BLaER1 treated with 17β-estradiol and CSF1 and Interleukin-3, amounts not matched to agents 10 nM and 100 nM (cell line): ENCODE measurements at regions not wholly inside any gene's neighbourhood (a gene's known extent, or its start where the extent isn't known, plus 50 kb on each side); places are given as distances from the start of the nearest gene placed in this dataset.

Experiments
- H3K27ac ChIP-seq, 11 experiments: shearing (Covaris generic); formaldehyde crosslinking; 2 replicates each; pipeline ENCODE4 v1.8.1; 2022
- H3K27me3 ChIP-seq, 11 experiments: shearing (Covaris generic); formaldehyde crosslinking; 2 replicates each; pipeline ENCODE4 v1.8.1; 2022
- H3K36me3 ChIP-seq, 11 experiments: shearing (Covaris generic); formaldehyde crosslinking; 2 replicates each; pipeline ENCODE4 v1.8.1; 2022
- H3K4me1 ChIP-seq, 10 experiments: shearing (Covaris generic); formaldehyde crosslinking; 2 replicates each; pipeline ENCODE4 v1.8.1; 2022
- H3K4me2 ChIP-seq, 11 experiments: shearing (Covaris generic); formaldehyde crosslinking; 2 replicates each; pipeline ENCODE4 v1.8.1; 2022
- H3K4me3 ChIP-seq, 10 experiments: shearing (Covaris generic); formaldehyde crosslinking; 2 replicates each; pipeline ENCODE4 v1.8.1; 2022
- H3K9ac ChIP-seq, 11 experiments: shearing (Covaris generic); formaldehyde crosslinking; 2 replicates each; pipeline ENCODE4 v1.8.1; 2022
- H3K9me3 ChIP-seq, 11 experiments: shearing (Covaris generic); formaldehyde crosslinking; replicated peaks in 1 of 11; 2 replicates each; pipeline ENCODE4 v1.8.1; 2022
- H4K20me1 ChIP-seq, 11 experiments: shearing (Covaris generic); formaldehyde crosslinking; 2 replicates each; pipeline ENCODE4 v1.8.1; 2022
- Cebpa-rat ChIP-seq, 11 experiments: shearing (Covaris generic); IDR thresholded peaks; 2 replicates each; pipeline ENCODE4 v1.8.1; 2022

GRCh38 chr13:23969647-23970046, 72.3 kb upstream of the C1QTNF9B start:
- peaks cover 0 to 5% (median 0%) of the 10 kb centered on the region in 10 experiments; a peak in 1 of 20 replicates for H3K4me1 ChIP-seq
- no peak for TF ChIP-seq Cebpa-rat (IDR thresholded peaks at IDR 0.05)
- H4K20me1 ChIP-seq: no peaks in the 10 kb centered on the region
- H3K36me3 ChIP-seq: no peaks in the 10 kb centered on the region
- peaks cover 0 to 19% (median 11%) of the 10 kb centered on the region in 11 experiments; a peak in 8 of 22 replicates for H3K9me3 ChIP-seq
- no peak overlapping the region for H3K4me3 ChIP-seq
- H3K9ac ChIP-seq: no peak overlapping the region
- no peak overlapping the region for H3K4me2 ChIP-seq
- no peak overlapping the region for H3K27ac ChIP-seq
- no peaks in the 10 kb centered on the region for H3K27me3 ChIP-seq

DNA sequence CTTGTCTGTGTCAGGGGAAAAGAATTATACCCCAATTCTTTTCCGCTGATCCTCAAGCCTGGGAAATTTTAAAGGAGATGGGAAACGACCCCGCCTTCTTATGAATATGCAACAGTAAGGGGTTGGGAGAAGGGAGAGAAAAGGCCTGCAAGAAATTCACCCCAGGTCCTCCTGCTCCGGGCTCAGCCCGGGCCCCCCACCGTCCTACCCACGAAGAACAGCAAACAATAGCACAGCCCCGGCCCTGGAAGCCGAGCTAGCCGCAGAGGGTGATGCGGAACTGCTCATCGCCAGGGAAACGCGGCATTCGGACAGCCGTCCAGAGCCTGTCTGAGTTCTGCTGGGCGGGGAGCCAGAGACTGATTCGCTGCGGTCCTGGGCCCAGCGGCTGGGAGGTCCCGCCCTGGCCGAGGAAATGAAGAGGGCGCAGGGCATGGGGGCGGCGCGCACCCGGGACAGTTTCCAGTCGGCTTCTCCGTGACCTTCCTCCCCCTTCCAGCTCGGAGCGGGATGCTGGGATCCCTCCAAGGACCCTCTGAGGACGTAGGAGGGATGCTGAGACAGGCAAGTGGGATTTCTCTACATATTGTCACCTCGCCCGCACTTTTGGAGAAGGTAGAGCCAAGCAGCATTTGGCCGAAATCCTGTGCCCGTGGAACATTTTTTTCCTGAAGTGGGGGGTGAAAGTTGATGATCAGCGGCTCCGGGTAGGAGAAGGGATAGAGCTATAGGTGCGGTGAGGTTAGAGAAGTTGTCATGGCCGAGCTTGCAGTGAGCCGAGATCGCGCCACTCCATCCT, 82.3 kb upstream of the C1QTNF9B start:
- Histone ChIP-seq H4K20me1 (no peaks in the 10 kb centered on the region), H3K4me2 (peak overlapping the region; percentile 95 to 100 (median 96)), H3K27ac (peak overlapping the region in 3 of 11 experiments; percentile 10 to 41 (median 14); a peak in 3 of 22 replicates), H3K4me3 (peak overlapping the region; percentile 45 to 72 (median 61)), H3K4me1 (peaks cover 6 to 19% (median 16%) of the 10 kb centered on the region in 10 experiments; a peak in 17 of 20 replicates), H3K27me3 (peaks cover 15 to 32% (median 18%) of the 10 kb centered on the region in 11 experiments), H3K9me3 (no peaks in the 10 kb centered on the region), H3K36me3 (no peaks in the 10 kb centered on the region), H3K9ac (peak overlapping the region; percentile 27 to 68 (median 60); a peak in 20 of 22 replicates)
- TF ChIP-seq Cebpa-rat (IDR thresholded peaks at IDR 0.05): no peak

DNA sequence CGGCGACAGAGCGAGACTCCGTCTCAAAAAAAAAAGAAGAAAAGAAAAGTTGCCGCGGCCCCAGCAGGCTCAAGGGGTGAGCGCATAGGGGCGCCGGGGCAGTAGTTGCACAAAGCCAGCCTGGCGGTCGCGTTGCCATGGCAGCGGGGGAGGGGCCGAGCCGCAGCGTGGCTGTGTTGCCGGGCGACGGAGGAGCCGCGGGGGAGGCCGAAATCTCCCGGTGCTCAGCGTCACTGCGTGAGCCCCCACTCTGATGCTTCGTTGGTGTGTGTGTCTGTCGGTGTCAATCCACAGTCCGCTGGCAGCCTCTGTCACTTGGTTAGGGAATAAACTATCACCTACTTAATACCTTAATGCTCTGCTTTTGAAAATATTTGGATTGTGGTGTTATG, 82.9 kb upstream of the C1QTNF9B start:
- no peaks in the 10 kb centered on the region for H3K9me3 ChIP-seq

DNA sequence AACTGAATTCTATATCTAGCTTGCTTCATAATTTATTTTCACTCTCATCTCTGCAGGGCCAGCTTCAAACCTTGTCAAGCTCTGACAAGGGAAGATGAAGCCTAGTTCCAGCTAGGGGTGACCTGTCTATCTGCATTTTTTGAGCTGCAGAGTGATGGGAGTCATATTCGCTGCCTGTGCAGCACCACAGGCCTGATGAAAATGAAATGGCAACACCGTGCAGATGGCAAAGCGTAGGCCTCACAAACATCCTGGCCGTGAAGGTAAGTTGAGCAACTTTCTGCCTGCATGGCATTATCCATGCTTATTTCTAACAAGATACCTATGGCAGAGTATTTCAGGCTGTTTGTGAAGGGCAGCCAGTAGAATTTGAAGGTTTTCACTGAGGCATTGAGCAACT, 86.4 kb upstream of the C1QTNF9B start:
- no peaks in the 10 kb centered on the region for H3K36me3 ChIP-seq
- H4K20me1 ChIP-seq: no peaks in the 10 kb centered on the region
- H3K27me3 ChIP-seq: peaks cover 14 to 24% (median 17%) of the 10 kb centered on the region in 11 experiments
- no peak overlapping the region for H3K9ac ChIP-seq
- H3K27ac ChIP-seq: no peak overlapping the region
- no peaks in the 10 kb centered on the region for H3K9me3 ChIP-seq
- H3K4me2 ChIP-seq: no peak overlapping the region
- H3K4me1 ChIP-seq: peaks cover 6 to 19% (median 16%) of the 10 kb centered on the region in 10 experiments; a peak in 17 of 20 replicates
- H3K4me3 ChIP-seq: no peak overlapping the region
- TF ChIP-seq Cebpa-rat (IDR thresholded peaks at IDR 0.05): no peak

More for the DNA sequence above, 82.9 kb upstream of the C1QTNF9B start:
- peaks cover 15 to 32% (median 18%) of the 10 kb centered on the region in 11 experiments for H3K27me3 ChIP-seq
- H4K20me1 ChIP-seq: no peaks in the 10 kb centered on the region
- H3K4me1 ChIP-seq: peaks cover 6 to 19% (median 16%) of the 10 kb centered on the region in 10 experiments; a peak in 17 of 20 replicates
- peak overlapping the region in 10 of 11 experiments; percentile 31 to 68 (median 60); a peak in 19 of 22 replicates for H3K9ac ChIP-seq
- H3K4me3 ChIP-seq: peak overlapping the region; percentile 45 to 72 (median 61)
- H3K36me3 ChIP-seq: no peaks in the 10 kb centered on the region
- peak overlapping the region in 2 of 11 experiments; percentile 10 to 41; a peak in 2 of 22 replicates for H3K27ac ChIP-seq
- peak overlapping the region; percentile 95 to 100 (median 96) for H3K4me2 ChIP-seq
- peak in 1 of 11 experiments; percentile 21; a peak in 1 of 22 replicates for TF ChIP-seq Cebpa-rat (IDR thresholded peaks at IDR 0.05)

- Histone ChIP-seq H3K9ac (no peak overlapping the region), H3K27me3 (peaks cover 5 to 15% (median 11%) of the 10 kb centered on the region in 11 experiments), H3K27ac (no peak overlapping the region), H3K36me3 (no peaks in the 10 kb centered on the region), H4K20me1 (no peaks in the 10 kb centered on the region), H3K4me1 (peaks cover 2 to 11% (median 10%) of the 10 kb centered on the region in 10 experiments; a peak in 17 of 20 replicates), H3K9me3 (no peaks in the 10 kb centered on the region), H3K4me3 (no peak overlapping the region), H3K4me2 (no peak overlapping the region)
- TF ChIP-seq Cebpa-rat (IDR thresholded peaks at IDR 0.05): no peak
These were observed 87.2 kb upstream of the C1QTNF9B start for GRCh38 chr13:23984546-23984945.

DNA sequence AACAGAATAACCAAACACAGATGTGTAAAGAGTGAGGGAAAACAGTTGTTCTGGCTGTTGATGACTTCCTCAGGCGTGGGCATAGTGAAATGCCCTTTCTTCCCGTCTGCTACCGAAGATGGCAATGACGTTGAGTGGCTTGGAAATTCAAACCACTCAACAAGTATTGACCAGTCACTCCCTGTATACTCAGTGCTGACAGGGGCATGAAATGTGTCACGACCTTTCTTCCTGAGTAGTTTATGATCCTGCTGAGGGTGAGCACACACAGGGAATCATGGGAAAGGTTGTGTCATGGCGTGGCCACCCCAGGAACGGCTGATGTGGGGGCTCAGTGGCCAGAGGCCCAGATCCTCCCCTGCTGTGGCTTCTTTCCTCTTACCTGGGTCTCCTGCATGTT, 87.8 kb upstream of the C1QTNF9B start:
- H4K20me1 ChIP-seq: no peaks in the 10 kb centered on the region
- H3K4me3 ChIP-seq: no peak overlapping the region
- no peak overlapping the region for H3K4me2 ChIP-seq
- H3K27me3 ChIP-seq: peaks cover 0 to 10% (median 5%) of the 10 kb centered on the region in 11 experiments; a peak in 13 of 22 replicates
- TF ChIP-seq Cebpa-rat (IDR thresholded peaks at IDR 0.05): no peak
- H3K4me1 ChIP-seq: peaks cover 0 to 7% (median 5%) of the 10 kb centered on the region in 10 experiments; a peak in 10 of 20 replicates
- H3K9me3 ChIP-seq: no peaks in the 10 kb centered on the region
- H3K27ac ChIP-seq: no peak overlapping the region
- no peaks in the 10 kb centered on the region for H3K36me3 ChIP-seq
- no peak overlapping the region for H3K9ac ChIP-seq

DNA sequence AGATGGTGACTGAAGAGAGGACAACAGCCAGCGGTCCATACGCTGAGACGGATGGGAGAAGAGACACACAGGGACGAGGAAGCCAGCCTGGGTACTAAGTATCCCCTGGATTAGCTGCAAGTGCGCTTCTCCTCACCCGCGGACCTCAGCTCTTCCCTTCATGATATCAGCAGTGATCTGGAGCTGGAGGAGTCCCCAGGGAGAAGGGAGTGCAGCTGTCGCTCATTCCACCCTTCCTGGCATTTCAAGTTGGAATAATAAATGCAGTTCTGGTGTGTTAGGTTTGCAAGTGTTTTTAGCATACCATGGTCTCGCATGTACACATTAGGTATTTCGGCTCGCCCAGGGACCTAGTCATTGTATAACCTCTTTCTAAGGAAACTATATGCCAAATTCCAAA, 88.5 kb upstream of the C1QTNF9B start:
- TF ChIP-seq Cebpa-rat (IDR thresholded peaks at IDR 0.05): no peak
- Histone ChIP-seq H4K20me1 (no peaks in the 10 kb centered on the region), H3K4me3 (no peak overlapping the region), H3K9me3 (no peaks in the 10 kb centered on the region), H3K36me3 (no peaks in the 10 kb centered on the region), H3K27ac (no peak overlapping the region), H3K4me1 (no peaks in the 10 kb centered on the region), H3K9ac (no peak overlapping the region), H3K4me2 (no peak overlapping the region), H3K27me3 (0 out of 22 replicates have a peak, but pooled peaks cover 0 to 2% (median 0%) of the 10 kb centered on the region in 11 experiments)

DNA sequence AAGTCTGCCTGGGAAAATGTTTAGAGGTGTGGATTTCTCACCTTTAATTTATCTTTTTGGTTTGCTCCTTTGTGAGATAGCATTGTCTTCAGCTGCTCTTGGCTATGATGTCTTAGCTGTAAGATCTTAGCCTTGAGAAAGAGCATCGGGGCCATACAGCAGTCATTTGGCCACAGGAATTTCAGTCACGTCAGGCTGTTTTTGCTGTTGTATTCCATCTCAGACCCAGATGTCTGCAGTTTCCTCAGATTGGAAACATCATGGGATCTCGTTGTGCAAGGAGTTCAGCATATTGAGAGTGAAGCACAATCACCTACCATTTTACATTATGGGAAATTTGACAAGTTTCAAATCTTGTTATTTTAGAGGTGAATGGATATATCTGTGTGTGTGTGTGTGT, 89.3 kb upstream of the C1QTNF9B start:
- no peak for TF ChIP-seq Cebpa-rat (IDR thresholded peaks at IDR 0.05)
- no peak overlapping the region for H3K27ac ChIP-seq
- H3K9me3 ChIP-seq: no peaks in the 10 kb centered on the region
- H3K4me3 ChIP-seq: no peak overlapping the region
- H3K4me1 ChIP-seq: no peaks in the 10 kb centered on the region
- H3K27me3 ChIP-seq: no peaks in the 10 kb centered on the region
- H4K20me1 ChIP-seq: no peaks in the 10 kb centered on the region
- H3K36me3 ChIP-seq: no peaks in the 10 kb centered on the region
- no peak overlapping the region for H3K4me2 ChIP-seq
- H3K9ac ChIP-seq: no peak overlapping the region

DNA sequence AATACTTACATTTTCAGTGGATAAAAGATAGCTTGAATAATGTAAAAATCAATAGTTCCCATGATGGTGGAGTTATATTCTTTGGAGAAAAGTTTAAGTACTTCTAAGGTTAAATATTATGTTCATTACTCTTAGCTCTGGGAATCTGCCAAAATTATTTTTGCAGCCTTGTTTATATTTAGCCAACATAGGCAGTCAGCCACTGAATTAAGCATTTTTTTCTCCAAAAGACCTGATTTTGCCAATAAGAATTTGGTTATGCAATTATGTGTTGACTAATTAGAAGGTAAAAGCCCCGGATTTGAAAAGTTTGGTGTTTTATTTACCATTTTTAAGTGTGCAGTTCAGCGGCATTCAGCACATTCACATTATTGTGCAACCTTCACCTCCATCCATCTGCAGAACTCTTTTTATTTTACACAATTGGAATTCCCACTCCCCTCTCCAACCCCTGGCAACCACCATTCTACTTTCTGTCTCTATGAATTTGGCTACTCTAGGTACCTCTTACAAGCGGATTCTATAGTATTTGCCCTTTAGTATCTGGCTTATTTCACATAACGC, 90.1 kb upstream of the C1QTNF9B start:
- no peak overlapping the region for H3K4me3 ChIP-seq
- H3K27me3 ChIP-seq: no peaks in the 10 kb centered on the region
- no peaks in the 10 kb centered on the region for H3K4me1 ChIP-seq
- no peak overlapping the region for H3K4me2 ChIP-seq
- H4K20me1 ChIP-seq: no peaks in the 10 kb centered on the region
- no peak overlapping the region for H3K27ac ChIP-seq
- no peaks in the 10 kb centered on the region for H3K9me3 ChIP-seq
- no peak overlapping the region for H3K9ac ChIP-seq
- no peaks in the 10 kb centered on the region for H3K36me3 ChIP-seq
- no peak for TF ChIP-seq Cebpa-rat (IDR thresholded peaks at IDR 0.05)
